ENCODE measurements at regions not wholly inside any gene's neighbourhood (a gene's known extent, or its start where the extent isn't known, plus 50 kb on each side); places are given as distances from the start of the nearest gene placed in this dataset.

GRCh38 chr11:20274031-20274430, 89.5 kb upstream of the HTATIP2 start:
- no peak overlapping the region for H3K27ac Mint-ChIP-seq
- CTCF ChIA-PET, result no interaction called here
- no peak overlapping the region for H3K4me3 Mint-ChIP-seq
- no peaks in the 10 kb centered on the region for H3K4me1 Mint-ChIP-seq
- H3K27me3 Mint-ChIP-seq, result peaks cover 10% of the 10 kb centered on the region
- DNase-seq, result no peak
- POLR2A ChIA-PET, result no interaction called here
- no peaks in the 10 kb centered on the region for H3K36me3 Mint-ChIP-seq (ENCODE audit: low read depth)
- H3K9me3 Mint-ChIP-seq, result no peaks in the 10 kb centered on the region

- ChIA-PET POLR2A (no interaction called here), CTCF (no interaction called here)
- H3K27ac Mint-ChIP-seq, result no peak overlapping the region
- DNase-seq, result no peak
- no peak overlapping the region for H3K4me3 Mint-ChIP-seq
- no peaks in the 10 kb centered on the region for H3K36me3 Mint-ChIP-seq (ENCODE audit: low read depth)
- H3K27me3 Mint-ChIP-seq, result peaks cover 13% of the 10 kb centered on the region
- H3K4me1 Mint-ChIP-seq, result no peaks in the 10 kb centered on the region
- H3K9me3 Mint-ChIP-seq, result no peaks in the 10 kb centered on the region
These were observed 101.3 kb upstream of the DBX1 start for GRCh38 chr11:20261526-20261925.

- Mint-ChIP-seq H3K4me3 (no peak overlapping the region), H3K4me1 (no peaks in the 10 kb centered on the region), H3K9me3 (no peaks in the 10 kb centered on the region), H3K36me3 (ENCODE audit: low read depth) (no peaks in the 10 kb centered on the region), H3K27me3 (peaks cover 13% of the 10 kb centered on the region), H3K27ac (no peak overlapping the region)
- DNase-seq, result no peak
- POLR2A ChIA-PET, result no interaction called here
- CTCF ChIA-PET, result no interaction called here
These were observed 100.0 kb upstream of the DBX1 start for GRCh38 chr11:20260307-20260706.

- Mint-ChIP-seq H3K4me3 (no peak overlapping the region), H3K9me3 (no peaks in the 10 kb centered on the region), H3K27me3 (peaks cover 15% of the 10 kb centered on the region), H3K27ac (no peak overlapping the region), H3K36me3 (ENCODE audit: low read depth) (no peaks in the 10 kb centered on the region), H3K4me1 (no peaks in the 10 kb centered on the region)
- ChIA-PET CTCF (no interaction called here), POLR2A (no interaction called here)
- DNase-seq, result no peak
These were observed 99.2 kb upstream of the DBX1 start for GRCh38 chr11:20259506-20259905.

- Mint-ChIP-seq H3K4me1 (no peaks in the 10 kb centered on the region), H3K27ac (no peak overlapping the region), H3K36me3 (ENCODE audit: low read depth) (no peaks in the 10 kb centered on the region), H3K9me3 (no peaks in the 10 kb centered on the region), H3K4me3 (no peak overlapping the region), H3K27me3 (peaks cover 17% of the 10 kb centered on the region)
- no peak for DNase-seq
- ChIA-PET POLR2A (no interaction called here), CTCF (no interaction called here)
These were observed 98.2 kb upstream of the DBX1 start for GRCh38 chr11:20258376-20258895.

DNA sequence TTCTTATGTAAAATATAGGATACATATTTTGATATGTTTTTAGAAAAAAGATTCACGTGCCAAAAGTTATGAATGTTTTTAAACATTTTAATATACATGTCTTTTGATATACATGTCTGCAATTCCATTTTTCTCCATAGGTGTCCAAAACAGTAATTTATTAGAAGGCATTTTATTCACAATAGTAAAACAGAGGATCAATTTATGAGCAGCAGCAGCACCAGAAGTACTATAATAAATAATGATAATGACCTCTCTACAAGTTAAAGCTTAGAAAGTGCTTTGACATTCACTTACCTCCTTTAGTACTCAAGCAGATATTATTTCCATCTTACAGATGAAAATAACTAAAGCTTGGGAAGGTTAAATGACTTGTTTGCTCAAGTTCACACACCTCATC, 96.7 kb upstream of the DBX1 start:
- ChIA-PET CTCF (no interaction called here), POLR2A (no interaction called here)
- H3K9me3 Mint-ChIP-seq, result no peaks in the 10 kb centered on the region
- H3K27me3 Mint-ChIP-seq, result peaks cover 19% of the 10 kb centered on the region
- H3K4me1 Mint-ChIP-seq, result no peaks in the 10 kb centered on the region
- no peak overlapping the region for H3K27ac Mint-ChIP-seq
- no peak overlapping the region for H3K4me3 Mint-ChIP-seq
- DNase-seq, result no peak
- H3K36me3 Mint-ChIP-seq (ENCODE audit: low read depth), result no peaks in the 10 kb centered on the region

DNA sequence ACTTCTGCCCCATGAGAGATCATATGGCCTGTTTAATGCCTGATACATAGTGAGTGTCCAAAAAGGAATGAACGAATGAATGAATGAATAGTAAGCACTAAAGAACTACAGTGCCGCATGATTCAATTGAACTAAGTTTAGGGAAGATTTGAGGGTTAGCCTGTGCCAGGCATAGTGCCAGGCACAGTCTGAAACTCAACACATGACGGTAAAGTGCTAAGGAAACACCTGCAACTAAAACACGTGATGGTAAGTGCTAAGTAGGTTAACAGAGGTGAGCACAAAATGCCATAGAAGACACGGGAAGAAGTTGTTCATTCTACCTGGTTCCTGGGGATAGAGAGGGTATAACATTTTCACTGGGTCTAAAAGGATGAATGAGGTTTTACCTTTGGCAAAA, 93.5 kb upstream of the DBX1 start:
- DNase-seq, result no peak
- no peaks in the 10 kb centered on the region for H3K36me3 Mint-ChIP-seq (ENCODE audit: low read depth)
- ChIA-PET POLR2A (no interaction called here), CTCF (no interaction called here)
- H3K4me3 Mint-ChIP-seq, result no peak overlapping the region
- H3K4me1 Mint-ChIP-seq, result no peaks in the 10 kb centered on the region
- H3K27ac Mint-ChIP-seq, result no peak overlapping the region
- H3K9me3 Mint-ChIP-seq, result no peaks in the 10 kb centered on the region
- peaks cover 19% of the 10 kb centered on the region for H3K27me3 Mint-ChIP-seq

DNA sequence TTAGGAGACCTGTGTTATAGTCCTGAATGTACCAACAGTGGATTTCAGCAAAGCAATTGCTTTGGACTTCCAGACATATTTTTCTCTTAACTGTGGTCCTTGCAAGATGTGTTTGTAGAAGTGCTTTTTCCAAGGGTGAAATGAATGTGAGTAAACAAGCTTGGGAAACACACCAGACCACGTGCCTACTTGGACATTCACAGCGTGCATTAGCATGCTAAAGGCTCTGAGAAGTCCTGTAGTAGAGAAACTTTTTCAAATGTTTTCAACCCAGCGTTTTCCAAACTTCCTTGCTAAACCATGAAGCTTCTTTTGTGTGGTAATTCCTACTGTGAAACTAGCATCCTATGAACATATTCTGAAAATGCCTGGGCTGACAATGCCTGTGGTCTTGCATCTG, 91.2 kb upstream of the DBX1 start:
- Mint-ChIP-seq H3K36me3 (ENCODE audit: low read depth) (no peaks in the 10 kb centered on the region), H3K4me1 (no peaks in the 10 kb centered on the region), H3K4me3 (no peak overlapping the region), H3K9me3 (no peaks in the 10 kb centered on the region), H3K27me3 (peaks cover 22% of the 10 kb centered on the region), H3K27ac (no peak overlapping the region)
- ChIA-PET CTCF (no interaction called here), POLR2A (no interaction called here)
- no peak for DNase-seq

DNA sequence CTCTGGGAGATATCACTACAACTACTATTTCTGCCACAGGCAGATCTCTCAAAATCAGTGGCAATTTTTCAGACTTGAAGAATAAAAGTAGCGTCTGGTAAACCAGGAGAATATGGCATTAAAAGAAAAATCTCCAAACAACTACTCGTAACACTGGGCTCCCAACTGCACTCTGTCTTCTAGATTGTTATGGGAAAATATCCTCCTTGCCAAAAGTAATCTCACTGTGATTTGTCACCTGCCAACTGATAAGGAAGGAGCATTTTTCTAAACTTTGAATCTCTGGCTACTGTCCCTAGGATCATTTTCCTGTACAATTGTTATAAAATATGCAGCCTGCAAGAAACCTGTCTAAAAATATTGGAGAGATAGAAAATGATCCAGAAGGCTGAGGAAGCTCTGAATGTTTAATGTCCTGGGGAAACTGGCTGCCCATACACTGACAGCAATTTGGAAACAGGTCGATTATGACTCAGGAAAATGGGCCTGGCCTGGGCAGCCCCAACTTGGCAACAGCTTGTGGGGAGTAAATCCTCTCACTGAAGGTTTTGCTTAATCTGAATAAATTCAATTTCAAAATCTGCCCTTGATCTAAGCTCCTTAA, 90.5 kb upstream of the DBX1 start:
- DNase-seq, result no peak
- ChIA-PET POLR2A (no interaction called here), CTCF (no interaction called here)
- Mint-ChIP-seq H3K27me3 (peaks cover 24% of the 10 kb centered on the region), H3K4me1 (no peaks in the 10 kb centered on the region), H3K4me3 (no peak overlapping the region), H3K36me3 (ENCODE audit: low read depth) (no peaks in the 10 kb centered on the region), H3K9me3 (no peaks in the 10 kb centered on the region), H3K27ac (no peak overlapping the region)

DNA sequence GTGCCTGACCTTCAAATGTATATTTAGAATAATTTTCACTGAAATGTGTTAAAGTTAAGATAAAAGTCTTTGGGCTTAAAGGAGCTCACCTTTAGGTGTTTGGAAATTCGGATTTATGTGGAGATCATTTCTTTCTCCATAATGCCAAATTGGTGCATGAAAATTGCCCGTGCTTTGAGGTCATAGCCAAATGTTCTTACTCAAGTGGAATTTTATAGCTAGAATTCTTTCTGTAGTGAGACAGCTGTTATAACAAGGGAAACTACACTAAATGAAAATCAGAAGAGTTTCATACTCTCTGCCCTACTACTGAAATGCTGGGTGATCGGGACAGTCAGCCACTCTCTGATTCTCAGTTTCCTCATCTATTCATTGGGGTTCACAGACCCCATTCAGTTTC, 89.5 kb upstream of the DBX1 start:
- ChIA-PET POLR2A (no interaction called here), CTCF (no interaction called here)
- Mint-ChIP-seq H3K4me1 (no peaks in the 10 kb centered on the region), H3K9me3 (no peaks in the 10 kb centered on the region), H3K4me3 (no peak overlapping the region), H3K27me3 (peaks cover 23% of the 10 kb centered on the region), H3K27ac (no peak overlapping the region), H3K36me3 (ENCODE audit: low read depth) (no peaks in the 10 kb centered on the region)
- DNase-seq, result no peak

DNA sequence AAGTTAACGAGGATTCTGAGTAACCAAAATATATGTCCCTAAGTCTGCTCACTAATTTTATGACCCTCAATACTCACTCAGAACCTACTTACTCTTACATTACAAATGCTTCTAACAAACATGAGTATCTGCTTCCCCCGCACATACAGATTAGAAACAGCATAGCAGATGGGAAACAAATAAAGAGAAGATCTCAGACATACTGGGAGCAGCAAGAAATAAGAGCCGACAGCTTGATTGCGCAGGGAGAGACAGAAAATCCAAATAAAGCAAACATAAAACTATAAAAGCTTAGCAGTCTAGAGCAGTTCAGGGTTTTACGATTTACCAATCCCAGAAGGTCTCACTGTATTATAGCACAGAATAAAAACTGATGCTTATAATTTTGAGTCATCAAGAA, 89.1 kb upstream of the DBX1 start:
- Mint-ChIP-seq H3K4me1 (no peaks in the 10 kb centered on the region), H3K27ac (no peak overlapping the region), H3K36me3 (ENCODE audit: low read depth) (no peaks in the 10 kb centered on the region), H3K27me3 (peaks cover 23% of the 10 kb centered on the region), H3K4me3 (no peak overlapping the region), H3K9me3 (no peaks in the 10 kb centered on the region)
- CTCF ChIA-PET, result no interaction called here
- DNase-seq, result no peak
- POLR2A ChIA-PET, result no interaction called here

GRCh38 chr11:20248871-20249270, 88.6 kb upstream of the DBX1 start:
- CTCF ChIA-PET, result no interaction called here

GRCh38 chr11:20248121-20248772, 88.0 kb upstream of the DBX1 start:
- CTCF ChIA-PET, result no interaction called here
- no peak overlapping the region for H3K4me3 Mint-ChIP-seq
- no peaks in the 10 kb centered on the region for H3K9me3 Mint-ChIP-seq
- POLR2A ChIA-PET, result no interaction called here
- H3K27ac Mint-ChIP-seq, result no peak overlapping the region
- DNase-seq, result no peak
- no peaks in the 10 kb centered on the region for H3K36me3 Mint-ChIP-seq (ENCODE audit: low read depth)
- peaks cover 19% of the 10 kb centered on the region for H3K27me3 Mint-ChIP-seq
- no peaks in the 10 kb centered on the region for H3K4me1 Mint-ChIP-seq

More at GRCh38 chr11:20248871-20249270, 88.6 kb upstream of the DBX1 start:
- POLR2A ChIA-PET, result no interaction called here
- no peak for DNase-seq
- Mint-ChIP-seq H3K27me3 (peaks cover 23% of the 10 kb centered on the region), H3K27ac (no peak overlapping the region), H3K36me3 (ENCODE audit: low read depth) (no peaks in the 10 kb centered on the region), H3K4me1 (no peaks in the 10 kb centered on the region), H3K4me3 (no peak overlapping the region), H3K9me3 (no peaks in the 10 kb centered on the region)

- H3K36me3 Mint-ChIP-seq (ENCODE audit: low read depth), result no peaks in the 10 kb centered on the region
- DNase-seq, result no peak
- H3K27me3 Mint-ChIP-seq, result peaks cover 18% of the 10 kb centered on the region
- CTCF ChIA-PET, result no interaction called here
- no peaks in the 10 kb centered on the region for H3K9me3 Mint-ChIP-seq
- H3K4me3 Mint-ChIP-seq, result no peak overlapping the region
- H3K27ac Mint-ChIP-seq, result no peak overlapping the region
- POLR2A ChIA-PET, result no interaction called here
- H3K4me1 Mint-ChIP-seq, result no peaks in the 10 kb centered on the region
These were observed 87.3 kb upstream of the DBX1 start for GRCh38 chr11:20247591-20248007.
